ENCODE measurements at regions not wholly inside any gene's neighbourhood (a gene's known extent, or its start where the extent isn't known, plus 50 kb on each side); places are given as distances from the start of the nearest gene placed in this dataset.

GRCh38 chr5:17694371-17694770 lies 60.1 kb downstream of the TAF11L14 start:
- TF ChIP-seq POLR2A (IDR thresholded peaks at IDR 0.05) (no peak), CTCF (IDR thresholded peaks at IDR 0.05) (no peak)

Measured in adrenal gland (tissue), 5 donors.